WTC11 (cell line): ENCODE measurements at regions not wholly inside any gene's neighbourhood (a gene's known extent, or its start where the extent isn't known, plus 50 kb on each side); places are given as distances from the start of the nearest gene placed in this dataset.

Experiments
- CTCF ChIP-seq: fragments of 200-600 bp; IDR thresholded peaks from 2 replicates; pipeline ENCODE4 v1.8.0; 2022; ENCODE audit warnings: antibody characterized with exemption
- FOXJ3 ChIP-seq: sonication (generic); formaldehyde crosslinking; IDR thresholded peaks from 2 replicates; pipeline ENCODE4 v1.9.0; 2021; ENCODE audit warnings: missing genetic modification reagents, mild to moderate bottlenecking, borderline replicate concordance
- IRF1 ChIP-seq: sonication (generic); formaldehyde crosslinking; IDR thresholded peaks from 2 replicates; pipeline ENCODE4 v1.8.0; 2023; ENCODE audit warnings: missing genetic modification reagents
- NFYB ChIP-seq: sonication (generic); formaldehyde crosslinking; conservative IDR thresholded peaks from 2 replicates; pipeline ENCODE4 v1.8.0; 2022; ENCODE audit warnings: low read depth, missing genetic modification reagents
- RELA ChIP-seq: sonication (generic); formaldehyde crosslinking; IDR thresholded peaks from 2 replicates; pipeline ENCODE4 v1.8.1; 2022; ENCODE audit warnings: missing genetic modification reagents, mild to moderate bottlenecking, borderline replicate concordance
- TCF7 ChIP-seq: sonication (generic); formaldehyde crosslinking; IDR thresholded peaks from 2 replicates; pipeline ENCODE4 v1.8.0; 2022; ENCODE audit warnings: mild to moderate bottlenecking, low read depth, missing genetic modification reagents, moderate library complexity
- TEAD4 ChIP-seq: sonication (generic); formaldehyde crosslinking; IDR thresholded peaks from 2 replicates; pipeline ENCODE4 v1.8.0; 2022; ENCODE audit warnings: mild to moderate bottlenecking, missing genetic modification reagents
- ZNF138 ChIP-seq: sonication (generic); formaldehyde crosslinking; conservative IDR thresholded peaks from 2 replicates; pipeline ENCODE4 v1.8.1; 2022; ENCODE audit warnings: mild to moderate bottlenecking, moderate library complexity, missing genetic modification reagents
- ZNF317 ChIP-seq: sonication (generic); formaldehyde crosslinking; IDR thresholded peaks from 2 replicates; pipeline ENCODE4 v1.8.1; 2023; ENCODE audit warnings: low read depth, mild to moderate bottlenecking, moderate library complexity, missing genetic modification reagents, borderline replicate concordance
- ZNF512 ChIP-seq: sonication (generic); formaldehyde crosslinking; IDR thresholded peaks from 2 replicates; pipeline ENCODE4 v1.8.1; 2022; ENCODE audit warnings: missing genetic modification reagents, borderline replicate concordance
- TF ChIP-seq, protein P1 (sequence below): sonication (generic); formaldehyde crosslinking; IDR thresholded peaks from 2 replicates; pipeline ENCODE4 v1.8.1; 2023; ENCODE audit warnings: mild to moderate bottlenecking, missing genetic modification reagents, borderline replicate concordance
- TF ChIP-seq, protein P2 (sequence below): sonication (generic); formaldehyde crosslinking; IDR thresholded peaks from 2 replicates; pipeline ENCODE4 v1.8.0; 2022; ENCODE audit warnings: mild to moderate bottlenecking, missing genetic modification reagents

GRCh38 chr22:23401910-23402274, 178.2 kb downstream of the IGLL1 start:
- no peak for TF ChIP-seq ZNF317
- no peak for TF ChIP-seq CTCF
- TF ChIP-seq TEAD4 (CRISPR knock-in tag), result no peak
- TF ChIP-seq, protein P1, sequence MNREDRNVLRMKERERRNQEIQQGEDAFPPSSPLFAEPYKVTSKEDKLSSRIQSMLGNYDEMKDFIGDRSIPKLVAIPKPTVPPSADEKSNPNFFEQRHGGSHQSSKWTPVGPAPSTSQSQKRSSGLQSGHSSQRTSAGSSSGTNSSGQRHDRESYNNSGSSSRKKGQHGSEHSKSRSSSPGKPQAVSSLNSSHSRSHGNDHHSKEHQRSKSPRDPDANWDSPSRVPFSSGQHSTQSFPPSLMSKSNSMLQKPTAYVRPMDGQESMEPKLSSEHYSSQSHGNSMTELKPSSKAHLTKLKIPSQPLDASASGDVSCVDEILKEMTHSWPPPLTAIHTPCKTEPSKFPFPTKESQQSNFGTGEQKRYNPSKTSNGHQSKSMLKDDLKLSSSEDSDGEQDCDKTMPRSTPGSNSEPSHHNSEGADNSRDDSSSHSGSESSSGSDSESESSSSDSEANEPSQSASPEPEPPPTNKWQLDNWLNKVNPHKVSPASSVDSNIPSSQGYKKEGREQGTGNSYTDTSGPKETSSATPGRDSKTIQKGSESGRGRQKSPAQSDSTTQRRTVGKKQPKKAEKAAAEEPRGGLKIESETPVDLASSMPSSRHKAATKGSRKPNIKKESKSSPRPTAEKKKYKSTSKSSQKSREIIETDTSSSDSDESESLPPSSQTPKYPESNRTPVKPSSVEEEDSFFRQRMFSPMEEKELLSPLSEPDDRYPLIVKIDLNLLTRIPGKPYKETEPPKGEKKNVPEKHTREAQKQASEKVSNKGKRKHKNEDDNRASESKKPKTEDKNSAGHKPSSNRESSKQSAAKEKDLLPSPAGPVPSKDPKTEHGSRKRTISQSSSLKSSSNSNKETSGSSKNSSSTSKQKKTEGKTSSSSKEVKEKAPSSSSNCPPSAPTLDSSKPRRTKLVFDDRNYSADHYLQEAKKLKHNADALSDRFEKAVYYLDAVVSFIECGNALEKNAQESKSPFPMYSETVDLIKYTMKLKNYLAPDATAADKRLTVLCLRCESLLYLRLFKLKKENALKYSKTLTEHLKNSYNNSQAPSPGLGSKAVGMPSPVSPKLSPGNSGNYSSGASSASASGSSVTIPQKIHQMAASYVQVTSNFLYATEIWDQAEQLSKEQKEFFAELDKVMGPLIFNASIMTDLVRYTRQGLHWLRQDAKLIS (CRISPR knock-in tag), result no peak
- TF ChIP-seq IRF1 (CRISPR knock-in tag), result no peak
- TF ChIP-seq RELA (CRISPR knock-in tag), result no peak
- no peak for TF ChIP-seq FOXJ3 (CRISPR knock-in tag)
- no peak for TF ChIP-seq NFYB (CRISPR knock-in tag)
- no peak for TF ChIP-seq TCF7 (CRISPR knock-in tag)
- no peak for TF ChIP-seq ZNF512 (CRISPR knock-in tag)
- TF ChIP-seq, protein P2, sequence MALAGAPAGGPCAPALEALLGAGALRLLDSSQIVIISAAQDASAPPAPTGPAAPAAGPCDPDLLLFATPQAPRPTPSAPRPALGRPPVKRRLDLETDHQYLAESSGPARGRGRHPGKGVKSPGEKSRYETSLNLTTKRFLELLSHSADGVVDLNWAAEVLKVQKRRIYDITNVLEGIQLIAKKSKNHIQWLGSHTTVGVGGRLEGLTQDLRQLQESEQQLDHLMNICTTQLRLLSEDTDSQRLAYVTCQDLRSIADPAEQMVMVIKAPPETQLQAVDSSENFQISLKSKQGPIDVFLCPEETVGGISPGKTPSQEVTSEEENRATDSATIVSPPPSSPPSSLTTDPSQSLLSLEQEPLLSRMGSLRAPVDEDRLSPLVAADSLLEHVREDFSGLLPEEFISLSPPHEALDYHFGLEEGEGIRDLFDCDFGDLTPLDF (CRISPR knock-in tag), result no peak
- no peak for TF ChIP-seq ZNF138 (CRISPR knock-in tag)
